ENCODE measurements at regions not wholly inside any gene's neighbourhood (a gene's known extent, or its start where the extent isn't known, plus 50 kb on each side); places are given as distances from the start of the nearest gene placed in this dataset.

- no peaks in the 10 kb centered on the region for H3K27me3 ChIP-seq (ENCODE audit: control insufficient read depth, insufficient read depth, low read length)
- Mint-ChIP-seq H3K27me3 (ENCODE audit: low read depth in 2 of 2) (peaks cover 0 to 6% of the 10 kb centered on the region in 2 donors), H3K27ac (no peak overlapping the region), H3K36me3 (no peaks in the 10 kb centered on the region), H3K4me3 (no peak overlapping the region), H3K4me1 (no peaks in the 10 kb centered on the region), H3K9me3 (peaks cover 0 to 3% of the 10 kb centered on the region in 2 donors)
- no peak overlapping the region for H3K27ac ChIP-seq (ENCODE audit: low read length)
- TF ChIP-seq, protein P1, sequence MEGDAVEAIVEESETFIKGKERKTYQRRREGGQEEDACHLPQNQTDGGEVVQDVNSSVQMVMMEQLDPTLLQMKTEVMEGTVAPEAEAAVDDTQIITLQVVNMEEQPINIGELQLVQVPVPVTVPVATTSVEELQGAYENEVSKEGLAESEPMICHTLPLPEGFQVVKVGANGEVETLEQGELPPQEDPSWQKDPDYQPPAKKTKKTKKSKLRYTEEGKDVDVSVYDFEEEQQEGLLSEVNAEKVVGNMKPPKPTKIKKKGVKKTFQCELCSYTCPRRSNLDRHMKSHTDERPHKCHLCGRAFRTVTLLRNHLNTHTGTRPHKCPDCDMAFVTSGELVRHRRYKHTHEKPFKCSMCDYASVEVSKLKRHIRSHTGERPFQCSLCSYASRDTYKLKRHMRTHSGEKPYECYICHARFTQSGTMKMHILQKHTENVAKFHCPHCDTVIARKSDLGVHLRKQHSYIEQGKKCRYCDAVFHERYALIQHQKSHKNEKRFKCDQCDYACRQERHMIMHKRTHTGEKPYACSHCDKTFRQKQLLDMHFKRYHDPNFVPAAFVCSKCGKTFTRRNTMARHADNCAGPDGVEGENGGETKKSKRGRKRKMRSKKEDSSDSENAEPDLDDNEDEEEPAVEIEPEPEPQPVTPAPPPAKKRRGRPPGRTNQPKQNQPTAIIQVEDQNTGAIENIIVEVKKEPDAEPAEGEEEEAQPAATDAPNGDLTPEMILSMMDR (IDR thresholded peaks at IDR 0.05) = no peak
- intact Hi-C loops (cut with micrococcal nuclease) = no loop called here
- no peaks in the 10 kb centered on the region for H3K9me3 ChIP-seq (ENCODE audit: control insufficient read depth, insufficient read depth, low read length)
- ATAC-seq (no peak), DNase-seq (no peak)
- H3K36me3 ChIP-seq (ENCODE audit: control insufficient read depth, insufficient read depth, low read length) = no peaks in the 10 kb centered on the region
- 94% methylated on average over 3 of the region's 3 CpGs for WGBS (ENCODE audit: insufficient coverage)
- H3K4me1 ChIP-seq (ENCODE audit: control insufficient read depth, insufficient read depth, low read length) = no peaks in the 10 kb centered on the region
- H3K4me3 ChIP-seq (ENCODE audit: low read length) = no peak overlapping the region
These were observed 138.1 kb downstream of the EMB start for GRCh38 chr5:50302815-50303490.

DNA sequence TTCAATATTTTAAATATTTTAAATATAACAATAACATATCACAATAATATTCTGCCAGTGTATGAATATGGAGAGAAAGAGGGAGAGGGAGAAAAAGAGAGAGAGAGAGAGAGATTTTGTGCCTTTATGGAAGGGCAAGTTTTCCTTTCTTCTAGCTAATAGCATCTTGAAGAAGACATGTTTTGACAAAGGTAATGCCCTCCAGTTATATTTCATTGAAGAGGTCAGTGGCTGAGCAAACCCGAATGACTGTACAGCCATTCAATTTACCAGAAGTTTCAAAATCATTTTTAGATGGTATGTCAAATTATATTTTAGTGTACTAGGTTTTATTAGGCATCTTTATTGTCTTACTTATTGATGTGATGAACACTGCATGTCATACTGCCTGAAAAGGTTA lies 139.3 kb downstream of the EMB start:
- Histone ChIP-seq H3K9me3 (ENCODE audit: control insufficient read depth, insufficient read depth, low read length) (no peaks in the 10 kb centered on the region), H3K27me3 (ENCODE audit: control insufficient read depth, insufficient read depth, low read length) (no peaks in the 10 kb centered on the region), H3K36me3 (ENCODE audit: control insufficient read depth, insufficient read depth, low read length) (no peaks in the 10 kb centered on the region), H3K4me1 (ENCODE audit: control insufficient read depth, insufficient read depth, low read length) (no peaks in the 10 kb centered on the region), H3K27ac (ENCODE audit: low read length) (no peak overlapping the region), H3K4me3 (ENCODE audit: low read length) (no peak overlapping the region)
- no peaks in the 10 kb centered on the region for H3K4me1 Mint-ChIP-seq
- DNase-seq (no peak), ATAC-seq (no peak)
- intact Hi-C loops (cut with micrococcal nuclease) = no loop called here
- H3K9me3 Mint-ChIP-seq = peaks cover 0 to 3% of the 10 kb centered on the region in 2 donors
- 25% methylated on average over 1 of the region's 1 CpG for WGBS (ENCODE audit: insufficient coverage)
- no peak overlapping the region for H3K27ac Mint-ChIP-seq
- H3K4me3 Mint-ChIP-seq = no peak overlapping the region
- peaks cover 0 to 6% of the 10 kb centered on the region in 2 donors for H3K27me3 Mint-ChIP-seq (ENCODE audit: low read depth in 2 of 2)
- TF ChIP-seq, protein P1 (IDR thresholded peaks at IDR 0.05) = no peak
- H3K36me3 Mint-ChIP-seq = no peaks in the 10 kb centered on the region

GRCh38 chr5:50300878-50301277 lies 140.2 kb downstream of the EMB start:
- ATAC-seq (no peak), DNase-seq (no peak)
- Mint-ChIP-seq H3K36me3 (no peaks in the 10 kb centered on the region), H3K27me3 (ENCODE audit: low read depth in 2 of 2) (peaks cover 0 to 6% of the 10 kb centered on the region in 2 donors), H3K27ac (no peak overlapping the region), H3K9me3 (peaks cover 0 to 3% of the 10 kb centered on the region in 2 donors), H3K4me1 (no peaks in the 10 kb centered on the region), H3K4me3 (no peak overlapping the region)
- H3K36me3 ChIP-seq (ENCODE audit: control insufficient read depth, insufficient read depth, low read length) = no peaks in the 10 kb centered on the region
- no peak overlapping the region for H3K4me3 ChIP-seq (ENCODE audit: low read length)
- intact Hi-C loops (cut with micrococcal nuclease) = no loop called here
- no peak overlapping the region for H3K27ac ChIP-seq (ENCODE audit: low read length)
- TF ChIP-seq, protein P1 (IDR thresholded peaks at IDR 0.05) = no peak
- 100% methylated on average over 1 of the region's 1 CpG for WGBS (ENCODE audit: insufficient coverage)
- no peaks in the 10 kb centered on the region for H3K9me3 ChIP-seq (ENCODE audit: control insufficient read depth, insufficient read depth, low read length)
- H3K27me3 ChIP-seq (ENCODE audit: control insufficient read depth, insufficient read depth, low read length) = no peaks in the 10 kb centered on the region
- no peaks in the 10 kb centered on the region for H3K4me1 ChIP-seq (ENCODE audit: control insufficient read depth, insufficient read depth, low read length)

DNA sequence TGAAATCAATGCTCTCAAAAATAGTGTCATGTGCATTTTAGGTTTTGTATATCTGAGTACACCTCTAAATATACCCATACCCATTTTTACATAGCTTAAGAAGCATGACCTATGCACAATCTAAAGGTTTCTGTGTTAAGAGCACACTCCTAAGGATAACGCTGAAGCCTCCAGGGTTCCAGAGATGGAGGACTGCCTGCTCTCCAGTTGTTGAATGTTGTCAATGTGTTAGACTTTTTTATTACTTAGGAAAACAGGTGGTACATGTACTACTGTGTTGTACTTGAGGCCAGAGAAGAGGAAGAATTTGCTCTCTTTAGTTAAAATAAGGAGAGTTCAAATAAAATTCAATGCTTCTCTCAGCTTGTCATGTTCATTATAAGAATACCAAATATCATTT lies 141.2 kb downstream of the EMB start:
- Histone ChIP-seq H3K27me3 (ENCODE audit: control insufficient read depth, insufficient read depth, low read length) (no peaks in the 10 kb centered on the region), H3K36me3 (ENCODE audit: control insufficient read depth, insufficient read depth, low read length) (no peaks in the 10 kb centered on the region), H3K27ac (ENCODE audit: low read length) (no peak overlapping the region), H3K4me3 (ENCODE audit: low read length) (no peak overlapping the region), H3K9me3 (ENCODE audit: control insufficient read depth, insufficient read depth, low read length) (no peaks in the 10 kb centered on the region), H3K4me1 (ENCODE audit: control insufficient read depth, insufficient read depth, low read length) (no peaks in the 10 kb centered on the region)
- 61% methylated on average over 1 of the region's 1 CpG for WGBS (ENCODE audit: insufficient coverage)
- no peak overlapping the region for H3K4me3 Mint-ChIP-seq
- intact Hi-C loops (cut with micrococcal nuclease) = no loop called here
- no peak for DNase-seq
- peaks cover 9% of the 10 kb centered on the region for H3K36me3 Mint-ChIP-seq
- H3K27me3 Mint-ChIP-seq (ENCODE audit: low read depth in 2 of 2) = peaks cover 0 to 6% of the 10 kb centered on the region in 2 donors
- H3K9me3 Mint-ChIP-seq = peaks cover 3 to 7% of the 10 kb centered on the region in 2 donors
- TF ChIP-seq, protein P1 (IDR thresholded peaks at IDR 0.05) = no peak
- H3K27ac Mint-ChIP-seq = no peak overlapping the region
- ATAC-seq = no peak
- no peaks in the 10 kb centered on the region for H3K4me1 Mint-ChIP-seq
